Keratinocyte (primary cell): ENCODE measurements at regions not wholly inside any gene's neighbourhood (a gene's known extent, or its start where the extent isn't known, plus 50 kb on each side); places are given as distances from the start of the nearest gene placed in this dataset.

ENCODE experiments used
- EZH2 ChIP-seq: IDR thresholded peaks from one replicate; pipeline ENCODE4 v1.6.1; 2012; ENCODE audit warnings: inconsistent platforms, mild to moderate bottlenecking, low read length, moderate library complexity
- TF ChIP-seq, protein P1 (sequence below), 3 experiments: IDR thresholded peaks in 1 of 3; conservative IDR thresholded peaks in 1 of 3; optimal IDR thresholded peaks in 1 of 3; 2 replicates in 2 of 3; 3 replicates in 1 of 3; pipeline versions ENCODE3 to v1.5.1; 2011; ENCODE audit warnings: low read length in 3 of 3, mild to moderate bottlenecking in 3 of 3, moderate library complexity in 2 of 3, control low read depth in 1 of 3, inconsistent platforms in 1 of 3; ENCODE audit not compliant: insufficient read depth in 2 of 3; ENCODE audit errors: extremely low read depth in 1 of 3

DNA sequence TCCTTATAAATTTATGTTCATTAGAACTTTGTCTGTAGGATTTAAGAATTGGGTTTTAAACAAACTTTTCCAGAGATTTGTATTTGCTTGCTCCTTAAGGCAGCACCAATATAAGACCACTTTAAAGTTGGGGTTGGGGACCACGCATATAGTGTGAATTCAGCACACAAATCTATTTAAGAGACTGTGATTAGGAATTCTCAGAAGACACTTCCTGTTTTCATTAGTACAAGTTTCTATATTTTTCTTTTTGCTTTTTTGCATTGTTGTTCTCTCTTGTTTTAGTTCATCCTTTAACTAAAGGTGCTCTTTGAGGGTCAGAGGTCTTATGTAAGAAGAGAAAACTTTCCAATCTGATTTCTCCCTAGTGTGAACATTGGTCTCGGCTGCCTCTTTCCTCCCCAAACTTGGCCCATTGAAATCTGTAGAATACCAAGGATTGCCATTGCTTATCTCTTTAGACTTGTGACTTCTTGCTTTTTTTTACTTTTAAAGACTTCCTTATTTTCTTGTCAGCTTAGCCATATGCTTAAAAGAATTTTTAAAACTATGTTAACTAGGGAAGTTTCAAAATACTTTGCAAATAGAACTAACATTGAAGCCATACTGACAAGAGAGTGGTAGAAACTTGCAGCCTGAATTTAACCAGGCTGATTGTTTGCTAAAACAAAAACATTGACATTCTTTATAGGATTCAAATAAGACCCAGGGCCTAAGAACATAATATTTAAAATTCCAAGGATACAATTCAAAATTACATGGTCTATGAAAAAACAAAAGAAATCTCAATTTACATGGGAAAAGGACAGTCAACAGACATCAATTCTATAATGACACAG lies 264.1 kb upstream of the FN1 start:
- TF ChIP-seq, protein P1, sequence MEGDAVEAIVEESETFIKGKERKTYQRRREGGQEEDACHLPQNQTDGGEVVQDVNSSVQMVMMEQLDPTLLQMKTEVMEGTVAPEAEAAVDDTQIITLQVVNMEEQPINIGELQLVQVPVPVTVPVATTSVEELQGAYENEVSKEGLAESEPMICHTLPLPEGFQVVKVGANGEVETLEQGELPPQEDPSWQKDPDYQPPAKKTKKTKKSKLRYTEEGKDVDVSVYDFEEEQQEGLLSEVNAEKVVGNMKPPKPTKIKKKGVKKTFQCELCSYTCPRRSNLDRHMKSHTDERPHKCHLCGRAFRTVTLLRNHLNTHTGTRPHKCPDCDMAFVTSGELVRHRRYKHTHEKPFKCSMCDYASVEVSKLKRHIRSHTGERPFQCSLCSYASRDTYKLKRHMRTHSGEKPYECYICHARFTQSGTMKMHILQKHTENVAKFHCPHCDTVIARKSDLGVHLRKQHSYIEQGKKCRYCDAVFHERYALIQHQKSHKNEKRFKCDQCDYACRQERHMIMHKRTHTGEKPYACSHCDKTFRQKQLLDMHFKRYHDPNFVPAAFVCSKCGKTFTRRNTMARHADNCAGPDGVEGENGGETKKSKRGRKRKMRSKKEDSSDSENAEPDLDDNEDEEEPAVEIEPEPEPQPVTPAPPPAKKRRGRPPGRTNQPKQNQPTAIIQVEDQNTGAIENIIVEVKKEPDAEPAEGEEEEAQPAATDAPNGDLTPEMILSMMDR (optimal IDR thresholded peaks at IDR 0.05 in 1 of 3, IDR thresholded peaks at IDR 0.05 in 1 of 3, conservative IDR thresholded peaks at IDR 0.05 in 1 of 3; ENCODE audit: extremely low read depth in 1 of 3, insufficient read depth in 2 of 3, low read length in 3 of 3), result no peak
- TF ChIP-seq EZH2, result no peak
